ENCODE measurements at regions not wholly inside any gene's neighbourhood (a gene's known extent, or its start where the extent isn't known, plus 50 kb on each side); places are given as distances from the start of the nearest gene placed in this dataset.
"Not testable (repeated sequence)": the region's sequence is repeated elsewhere in the genome, so short reads cannot be mapped to it uniquely, and the experiment has no call there.

GRCh38 chr9:102728946-102729345 is 266.2 kb upstream of the CYLC2 start:
- no peak for DNase-seq

DNA sequence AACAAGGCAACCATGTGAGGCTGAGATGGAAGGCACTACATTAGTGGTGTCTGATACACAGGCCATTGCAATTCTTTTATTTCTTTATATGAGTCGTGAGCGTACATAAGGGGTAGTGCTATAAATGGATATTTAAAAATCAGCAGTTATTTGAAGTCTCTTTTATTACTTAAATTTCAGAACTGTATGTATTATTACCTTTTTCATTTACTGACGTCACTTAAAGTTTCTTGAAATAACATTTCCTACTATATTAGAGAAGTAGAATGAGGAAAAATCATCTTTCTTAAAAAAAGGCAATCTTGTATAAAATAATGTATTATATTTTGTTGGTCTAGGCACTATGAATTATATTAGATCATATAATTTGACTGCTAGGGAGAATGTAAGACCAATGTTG is 280.9 kb upstream of the CYLC2 start:
- no peak for DNase-seq

- DNase-seq: not testable (repeated sequence)
These were observed 282.2 kb upstream of the CYLC2 start for GRCh38 chr9:102712910-102713309.

GRCh38 chr9:102700936-102701335 is 294.2 kb upstream of the CYLC2 start:
- DNase-seq: no peak

- DNase-seq: no peak
These were observed 325.9 kb upstream of the CYLC2 start for GRCh38 chr9:102669220-102669619.

GRCh38 chr9:102652471-102652870 is 342.7 kb upstream of the CYLC2 start:
- no peak for DNase-seq

DNA sequence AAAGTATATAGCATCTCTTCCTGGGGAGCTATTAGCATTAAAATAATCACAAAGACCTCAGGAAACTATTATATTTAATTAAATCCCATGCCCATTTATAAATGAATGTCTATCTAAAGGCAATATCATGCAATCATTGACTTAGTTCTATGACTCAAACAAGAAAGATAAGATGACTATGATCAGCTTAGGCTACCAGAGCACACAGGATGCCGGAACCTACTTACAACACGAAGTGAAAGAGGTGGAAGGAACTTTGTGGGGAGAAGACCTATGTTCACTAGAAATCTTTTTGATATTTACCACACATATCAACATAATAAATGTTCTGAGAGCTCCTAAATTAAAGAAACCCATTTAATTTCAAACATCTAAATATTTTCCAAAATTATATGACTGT is 344.2 kb upstream of the CYLC2 start:
- DNase-seq: no peak

GRCh38 chr9:102642651-102643050 is 352.5 kb upstream of the CYLC2 start:
- DNase-seq: no peak

DNA sequence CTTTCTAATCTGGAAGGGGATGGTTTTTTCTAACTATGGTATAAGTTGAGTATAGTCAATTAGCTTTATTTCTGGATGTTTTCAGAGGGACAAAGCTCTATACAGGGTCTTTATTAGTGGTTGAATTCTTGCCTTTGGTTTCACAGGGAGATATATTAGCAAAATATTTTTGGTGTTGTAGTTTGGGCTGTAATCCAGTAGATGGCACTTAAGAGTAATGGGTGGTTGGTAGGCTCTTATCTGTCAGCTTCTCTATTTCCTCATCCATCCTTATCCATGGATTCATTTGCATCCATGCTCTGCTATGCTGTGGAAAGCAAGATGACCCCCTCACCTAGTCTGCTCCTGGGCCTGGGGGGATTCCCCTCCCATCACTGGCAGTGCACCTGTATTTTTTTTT is 363.6 kb upstream of the CYLC2 start:
- no peak for DNase-seq

DNA sequence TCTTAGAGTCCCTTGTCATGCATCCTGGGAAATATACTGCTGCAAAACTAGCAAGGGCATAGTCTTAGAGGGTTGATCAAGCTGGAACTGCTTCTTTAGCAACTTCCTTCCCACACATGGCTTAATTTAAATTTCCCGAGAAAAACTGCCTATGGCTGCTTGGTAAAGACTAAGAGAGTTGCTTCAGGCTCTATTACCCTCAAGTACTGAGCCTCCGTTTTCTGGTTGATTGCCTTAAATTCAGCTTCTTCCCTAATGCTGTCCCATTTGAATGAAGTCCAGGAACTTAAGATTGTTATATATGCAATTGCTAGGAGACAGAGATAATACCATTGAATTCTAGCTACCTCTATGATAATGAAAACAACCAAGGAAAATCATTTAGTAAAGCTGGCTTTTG is 385.7 kb upstream of the CYLC2 start:
- DNase-seq: no peak

DNA sequence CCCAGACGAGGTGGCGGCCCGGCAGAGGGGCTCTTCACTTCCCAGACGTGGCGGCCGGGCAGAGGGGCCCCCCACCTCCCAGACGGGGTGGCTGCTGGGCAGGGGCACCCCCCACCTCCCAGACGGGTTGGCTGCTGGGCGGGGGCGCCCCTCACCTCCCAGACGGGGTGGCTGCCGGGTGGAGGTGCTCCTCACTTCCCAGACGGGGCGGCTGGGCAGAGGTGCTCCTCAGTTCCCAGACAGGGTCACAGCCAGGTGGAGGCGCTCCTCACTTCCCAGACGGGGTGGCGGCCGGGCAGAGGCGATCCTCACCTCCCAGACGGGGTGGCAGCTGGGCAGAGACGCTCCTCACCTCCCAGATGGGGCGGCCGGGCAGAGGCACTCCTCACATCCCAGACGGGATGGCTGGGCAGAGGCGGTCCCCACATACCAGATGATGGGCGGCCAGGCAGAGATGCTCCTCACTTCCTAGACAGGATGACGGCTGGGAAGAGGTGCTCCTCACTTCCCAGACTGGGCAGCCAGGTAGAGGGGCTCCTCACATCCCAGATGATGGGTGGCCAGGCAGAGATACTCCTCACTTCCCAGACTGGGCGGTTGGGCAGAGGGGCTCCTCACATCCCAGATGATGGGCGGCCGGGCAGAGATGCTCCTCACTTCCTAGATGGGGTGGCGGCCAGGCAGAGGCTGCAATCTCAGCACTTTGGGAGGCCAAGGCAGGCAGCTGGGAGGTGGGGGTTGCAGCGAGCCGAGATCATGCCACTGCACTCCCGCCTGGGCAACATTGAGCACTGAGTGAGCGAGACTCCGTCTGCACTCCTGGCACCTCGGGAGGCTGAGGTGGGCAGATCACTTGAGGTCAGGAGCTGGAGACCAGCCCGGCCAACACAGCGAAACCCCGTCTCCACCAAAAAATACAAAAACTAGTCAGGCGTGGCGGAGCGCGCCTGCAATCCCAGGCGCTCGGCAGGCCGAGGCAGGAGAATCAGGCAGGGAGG is 391.6 kb upstream of the CYLC2 start:
- not testable (repeated sequence) for DNase-seq

- DNase-seq: no peak
These were observed 400.9 kb upstream of the CYLC2 start for GRCh38 chr9:102594241-102594640.

DNA sequence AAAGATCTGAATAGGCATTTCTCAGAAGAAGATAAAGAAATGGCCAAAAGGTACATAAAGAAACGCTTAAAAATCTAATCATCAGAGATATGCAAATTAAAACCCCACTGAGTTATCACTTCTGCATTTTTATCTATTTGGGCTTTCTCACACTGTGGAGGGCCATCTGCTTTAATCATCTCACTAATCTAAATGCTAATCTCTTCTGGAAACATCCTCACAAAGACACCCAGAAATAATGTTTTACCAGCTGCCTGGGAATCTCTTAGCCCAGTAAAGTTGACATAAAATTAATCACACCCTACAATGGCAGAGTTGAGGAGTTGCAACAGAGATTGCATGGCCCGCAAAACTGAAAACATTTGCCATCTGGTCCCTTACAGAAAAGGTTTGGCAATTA is 407.9 kb upstream of the CYLC2 start:
- DNase-seq: no peak

DNA sequence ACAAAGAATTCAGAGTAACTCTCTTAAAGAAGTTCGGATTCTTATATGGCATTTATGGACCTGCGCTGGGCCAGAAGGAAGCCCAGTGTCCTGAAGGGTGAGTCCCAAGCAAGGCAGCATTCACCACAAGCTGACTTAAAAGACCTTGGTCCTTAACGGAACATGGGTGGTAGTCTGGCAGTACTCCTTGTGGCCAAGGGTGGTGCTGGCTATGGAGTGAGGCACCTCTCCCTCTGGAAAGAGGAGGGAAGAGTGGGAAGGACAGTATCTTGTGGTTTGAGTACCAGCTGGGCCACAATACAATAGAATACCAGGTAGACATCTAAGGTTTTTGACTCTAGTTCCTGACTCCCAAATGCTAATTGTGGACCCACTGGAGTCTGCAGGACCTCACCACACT is 425.7 kb upstream of the CYLC2 start:
- no peak for DNase-seq

- DNase-seq: no peak
These were observed 443.8 kb upstream of the CYLC2 start for GRCh38 chr9:102551346-102551745.

DNA sequence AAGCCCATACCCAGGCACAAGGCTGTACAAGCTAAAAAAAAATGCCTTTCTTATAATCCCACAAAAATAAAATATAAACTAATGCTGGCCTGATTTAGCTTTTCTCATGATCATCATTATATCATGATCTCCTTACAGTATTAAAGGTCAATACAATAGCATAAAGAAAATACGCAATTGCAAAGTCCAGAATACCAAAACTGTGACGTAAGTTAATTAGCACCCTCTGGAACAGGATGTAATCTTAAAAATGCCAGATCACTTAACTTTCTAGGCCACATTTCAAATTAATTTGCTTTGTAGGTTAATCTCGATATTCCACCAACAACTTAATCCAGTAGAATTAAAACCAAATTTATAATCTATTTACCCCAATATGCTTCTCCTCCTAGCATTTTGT is 444.2 kb upstream of the CYLC2 start:
- no peak for DNase-seq

DNA sequence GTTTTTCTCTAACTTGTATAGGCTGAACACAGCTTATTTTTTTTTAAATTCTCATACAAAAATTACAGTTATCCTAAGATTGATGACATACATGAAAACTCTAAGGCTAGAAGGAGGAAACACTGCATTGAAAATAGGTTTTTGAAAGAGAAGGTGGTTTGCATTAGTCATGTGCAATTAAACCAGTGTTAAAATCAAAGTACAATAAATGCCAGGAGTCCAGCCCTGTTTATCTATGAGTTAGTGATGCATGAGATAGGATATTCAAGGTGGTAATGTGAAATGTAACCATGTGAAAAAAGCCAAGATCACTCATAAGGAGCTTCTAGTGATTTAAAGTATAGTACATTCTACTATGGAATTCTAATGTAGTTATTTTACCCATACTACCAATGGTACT is 444.9 kb upstream of the CYLC2 start:
- DNase-seq: no peak

DNA sequence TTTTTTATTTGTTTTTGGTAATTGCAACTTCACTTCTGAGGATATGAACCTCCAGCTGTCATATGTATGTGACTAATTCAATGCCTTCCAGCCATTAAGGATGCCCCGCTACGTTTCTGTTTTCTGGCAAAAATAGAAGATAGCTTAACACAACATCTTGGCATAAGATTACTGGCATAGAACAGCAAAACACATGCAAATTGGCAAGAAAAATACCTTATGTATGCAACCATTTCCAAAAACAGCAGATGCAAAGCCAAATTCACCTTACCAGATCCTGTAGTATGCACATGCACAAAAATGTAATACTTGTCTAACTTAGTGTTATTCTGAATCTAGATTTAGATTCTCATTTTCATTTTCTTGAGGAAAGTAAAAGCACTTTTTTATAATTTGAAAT is 461.1 kb upstream of the CYLC2 start:
- peak in 2 of 58 donors; percentile 6 to 33 for DNase-seq

GRCh38 chr9:102521097-102521755 is 473.9 kb upstream of the CYLC2 start:
- DNase-seq: no peak

DNA sequence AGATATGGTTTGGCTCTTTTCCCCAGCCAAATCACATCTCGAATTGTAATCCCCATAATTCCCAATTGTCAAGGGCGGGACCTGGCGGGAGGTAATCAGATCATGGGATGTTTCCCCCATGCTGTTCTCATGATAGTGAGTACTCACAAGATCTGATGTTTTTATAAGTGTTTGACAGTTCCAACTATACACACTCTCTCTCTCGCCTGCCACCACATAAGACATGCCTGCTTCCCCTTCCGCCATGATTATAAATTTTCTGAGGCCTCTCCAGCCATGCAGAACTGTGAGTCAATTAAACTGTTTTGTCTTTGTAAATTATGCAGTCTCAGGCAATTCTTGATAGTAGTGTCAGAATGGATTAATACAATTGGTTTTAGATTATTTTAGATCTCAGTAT is 475.7 kb upstream of the CYLC2 start:
- no peak for DNase-seq

GRCh38 chr9:102518324-102518723 is 476.8 kb upstream of the CYLC2 start:
- no peak for DNase-seq

- no peak for DNase-seq
These were observed 480.6 kb upstream of the CYLC2 start for GRCh38 chr9:102514541-102514940.

Measured in anterior cingulate cortex (tissue), 58 donors.